Spinal cord (tissue), 9 donors: ENCODE measurements at regions not wholly inside any gene's neighbourhood (a gene's known extent, or its start where the extent isn't known, plus 50 kb on each side); places are given as distances from the start of the nearest gene placed in this dataset.

ENCODE experiments used
- DNase-seq, 6 donors: peaks; one replicate each; pipeline versions ENCODE4 v3.0.0 to v3.0.0-alpha.2; 2013 to 2015; ENCODE audit warnings: low spot score in 6 of 6, low read depth in 4 of 6
- H3K27ac ChIP-seq: one replicate; pipeline ENCODE4 v1.5.1; 2013; ENCODE audit warnings: low read depth, low read length, control low read depth
- H3K27me3 ChIP-seq: one replicate; pipeline ENCODE4 v1.6.1; 2013; ENCODE audit warnings: low read length; ENCODE audit not compliant: control insufficient read depth, insufficient read depth
- H3K36me3 ChIP-seq: one replicate; pipeline ENCODE4 v1.6.1; 2013; ENCODE audit warnings: low read length; ENCODE audit not compliant: control insufficient read depth, insufficient read depth
- H3K4me1 ChIP-seq: one replicate; pipeline ENCODE4 v1.6.1; 2013; ENCODE audit warnings: low read length; ENCODE audit not compliant: control insufficient read depth, insufficient read depth
- H3K4me3 ChIP-seq: one replicate; pipeline ENCODE4 v1.5.1; 2013; ENCODE audit warnings: low read depth, low read length, control low read depth
- H3K9me3 ChIP-seq: one replicate; pipeline ENCODE4 v1.6.1; 2013; ENCODE audit warnings: low read length; ENCODE audit not compliant: control insufficient read depth, insufficient read depth
- WGBS: methylation state at CpG from one replicate; pipeline ENCODE4 v1.1.5; 2013; ENCODE audit warnings: missing lambda C conversion rate; ENCODE audit not compliant: insufficient coverage; 5-methylcytosine and 5-hydroxymethylcytosine counted together
- donor health status: healthy.

GRCh38 chr1:184157394-184157742 lies 105.8 kb downstream of the TSEN15 start:
- no CpG with 5 or more reads among the region's 1 CpG for WGBS
- H3K27ac ChIP-seq, result no peak overlapping the region
- no peaks in the 10 kb centered on the region for H3K4me1 ChIP-seq
- H3K27me3 ChIP-seq, result no peaks in the 10 kb centered on the region
- DNase-seq, result peak in 1 of 6 donors; percentile 72
- H3K9me3 ChIP-seq, result no peaks in the 10 kb centered on the region
- no peaks in the 10 kb centered on the region for H3K36me3 ChIP-seq
- H3K4me3 ChIP-seq, result no peak overlapping the region

- WGBS, result 81% methylated on average over 3 of the region's 7 CpGs
- no peak for DNase-seq
- Histone ChIP-seq H3K27ac (no peak overlapping the region), H3K9me3 (no peaks in the 10 kb centered on the region), H3K4me3 (no peak overlapping the region), H3K36me3 (no peaks in the 10 kb centered on the region), H3K4me1 (no peaks in the 10 kb centered on the region), H3K27me3 (no peaks in the 10 kb centered on the region)
Observed at GRCh38 chr1:184158896-184159681, 107.6 kb downstream of the TSEN15 start.

GRCh38 chr1:184160236-184160635 lies 108.7 kb downstream of the TSEN15 start:
- Histone ChIP-seq H3K4me3 (no peak overlapping the region), H3K4me1 (no peaks in the 10 kb centered on the region), H3K27ac (no peak overlapping the region), H3K9me3 (no peaks in the 10 kb centered on the region), H3K27me3 (no peaks in the 10 kb centered on the region), H3K36me3 (no peaks in the 10 kb centered on the region)
- WGBS, result 93% methylated on average over 2 of the region's 2 CpGs
- no peak for DNase-seq

GRCh38 chr1:184161071-184161698 lies 109.7 kb downstream of the TSEN15 start:
- Histone ChIP-seq H3K9me3 (no peaks in the 10 kb centered on the region), H3K36me3 (no peaks in the 10 kb centered on the region), H3K27me3 (no peaks in the 10 kb centered on the region), H3K27ac (no peak overlapping the region), H3K4me3 (no peak overlapping the region), H3K4me1 (no peaks in the 10 kb centered on the region)
- no peak for DNase-seq
- 80% methylated on average over 3 of the region's 3 CpGs for WGBS

GRCh38 chr1:184162281-184162680 lies 110.8 kb downstream of the TSEN15 start:
- Histone ChIP-seq H3K27me3 (no peaks in the 10 kb centered on the region), H3K36me3 (no peaks in the 10 kb centered on the region), H3K4me1 (no peaks in the 10 kb centered on the region), H3K4me3 (no peak overlapping the region), H3K27ac (no peak overlapping the region), H3K9me3 (no peaks in the 10 kb centered on the region)
- WGBS, result 92% methylated on average over 8 of the region's 9 CpGs
- DNase-seq, result no peak

- Histone ChIP-seq H3K36me3 (no peaks in the 10 kb centered on the region), H3K27ac (no peak overlapping the region), H3K9me3 (no peaks in the 10 kb centered on the region), H3K27me3 (no peaks in the 10 kb centered on the region), H3K4me1 (no peaks in the 10 kb centered on the region), H3K4me3 (no peak overlapping the region)
- WGBS, result 100% methylated on average over 3 of the region's 3 CpGs
- no peak for DNase-seq
Observed at GRCh38 chr1:184163674-184164465, 112.3 kb downstream of the TSEN15 start.

GRCh38 chr1:184164536-184164935 lies 113.0 kb downstream of the TSEN15 start:
- H3K27ac ChIP-seq, result no peak overlapping the region
- WGBS, result 100% methylated on average over 1 of the region's 1 CpG
- no peaks in the 10 kb centered on the region for H3K4me1 ChIP-seq
- no peaks in the 10 kb centered on the region for H3K9me3 ChIP-seq
- no peaks in the 10 kb centered on the region for H3K27me3 ChIP-seq
- DNase-seq, result no peak
- no peaks in the 10 kb centered on the region for H3K36me3 ChIP-seq
- no peak overlapping the region for H3K4me3 ChIP-seq

- H3K27ac ChIP-seq, result no peak overlapping the region
- no CpG with 5 or more reads among the region's 3 CpGs for WGBS
- no peaks in the 10 kb centered on the region for H3K27me3 ChIP-seq
- no peaks in the 10 kb centered on the region for H3K4me1 ChIP-seq
- H3K4me3 ChIP-seq, result no peak overlapping the region
- no peaks in the 10 kb centered on the region for H3K36me3 ChIP-seq
- peak in 1 of 6 donors; percentile 83 for DNase-seq
- no peaks in the 10 kb centered on the region for H3K9me3 ChIP-seq
Observed at GRCh38 chr1:184166485-184166884, 115.0 kb downstream of the TSEN15 start.

GRCh38 chr1:184167352-184167751 lies 115.8 kb downstream of the TSEN15 start:
- no peaks in the 10 kb centered on the region for H3K9me3 ChIP-seq
- DNase-seq, result no peak
- H3K36me3 ChIP-seq, result no peaks in the 10 kb centered on the region
- no CpG with 5 or more reads among the region's 1 CpG for WGBS
- no peak overlapping the region for H3K27ac ChIP-seq
- H3K27me3 ChIP-seq, result no peaks in the 10 kb centered on the region
- no peaks in the 10 kb centered on the region for H3K4me1 ChIP-seq
- no peak overlapping the region for H3K4me3 ChIP-seq
